ENCODE measurements at regions not wholly inside any gene's neighbourhood (a gene's known extent, or its start where the extent isn't known, plus 50 kb on each side); places are given as distances from the start of the nearest gene placed in this dataset.

- Histone ChIP-seq H4K20me1 (ENCODE audit: insufficient read depth, low read length, poor library complexity, severe bottlenecking) (no peaks in the 10 kb centered on the region), H3K9me3 (ENCODE audit: insufficient read depth, low read depth, low read length) (no peaks in the 10 kb centered on the region), H3K4me2 (ENCODE audit: low read depth, low read length, poor library complexity, severe bottlenecking) (no peak overlapping the region), H3K4me1 (ENCODE audit: insufficient read depth, low read length, poor library complexity, severe bottlenecking) (no peaks in the 10 kb centered on the region), H3K36me3 (ENCODE audit: insufficient read depth, low read length) (no peaks in the 10 kb centered on the region), H3K4me3 (ENCODE audit: low read length, poor library complexity, severe bottlenecking) (no peak overlapping the region), H3K79me2 (ENCODE audit: insufficient read depth, low read length) (no peaks in the 10 kb centered on the region), H3F3A (ENCODE audit: low read depth) (no peaks in the 10 kb centered on the region), H3K9ac (ENCODE audit: low read depth, low read length, poor library complexity, severe bottlenecking) (no peak overlapping the region), H3K27me3 (ENCODE audit: insufficient read depth, low read length, poor library complexity, severe bottlenecking) (no peaks in the 10 kb centered on the region), H2AFZ (ENCODE audit: low read length) (no peak overlapping the region), H3K9me2 (replicated peaks; ENCODE audit: low read depth, low read length) (no peaks in the 10 kb centered on the region)
- TF ChIP-seq EZH2phosphoT487 (IDR thresholded peaks at IDR 0.05; ENCODE audit: borderline replicate concordance) (no peak), CTCF (conservative IDR thresholded peaks at IDR 0.05; ENCODE audit: low read length) (no peak)
Measured at GRCh38 chr15:63444611-63445010, 59.8 kb upstream of the USP3 start.

- Histone ChIP-seq H3F3A (ENCODE audit: low read depth) (no peaks in the 10 kb centered on the region), H3K27me3 (ENCODE audit: insufficient read depth, low read length, poor library complexity, severe bottlenecking) (no peaks in the 10 kb centered on the region)
Measured at GRCh38 chr15:63446255-63446654, 58.1 kb upstream of the USP3 start.

GRCh38 chr15:63447017-63447676, 57.2 kb upstream of the USP3 start:
- H3F3A ChIP-seq (ENCODE audit: low read depth) = no peaks in the 10 kb centered on the region
- H3K4me3 ChIP-seq (ENCODE audit: low read length, poor library complexity, severe bottlenecking) = no peak overlapping the region
- no peak overlapping the region for H2AFZ ChIP-seq (ENCODE audit: low read length)
- no peaks in the 10 kb centered on the region for H3K79me2 ChIP-seq (ENCODE audit: insufficient read depth, low read length)
- no peaks in the 10 kb centered on the region for H3K27me3 ChIP-seq (ENCODE audit: insufficient read depth, low read length, poor library complexity, severe bottlenecking)
- no peak overlapping the region for H3K4me2 ChIP-seq (ENCODE audit: low read depth, low read length, poor library complexity, severe bottlenecking)
- no peaks in the 10 kb centered on the region for H3K9me2 ChIP-seq (replicated peaks; ENCODE audit: low read depth, low read length)
- TF ChIP-seq EZH2phosphoT487 (IDR thresholded peaks at IDR 0.05; ENCODE audit: borderline replicate concordance) (no peak), CTCF (conservative IDR thresholded peaks at IDR 0.05; ENCODE audit: low read length) (no peak)
- no peaks in the 10 kb centered on the region for H3K4me1 ChIP-seq (ENCODE audit: insufficient read depth, low read length, poor library complexity, severe bottlenecking)
- no peaks in the 10 kb centered on the region for H4K20me1 ChIP-seq (ENCODE audit: insufficient read depth, low read length, poor library complexity, severe bottlenecking)
- no peaks in the 10 kb centered on the region for H3K9me3 ChIP-seq (ENCODE audit: insufficient read depth, low read depth, low read length)
- no peaks in the 10 kb centered on the region for H3K36me3 ChIP-seq (ENCODE audit: insufficient read depth, low read length)
- H3K9ac ChIP-seq (ENCODE audit: low read depth, low read length, poor library complexity, severe bottlenecking) = no peak overlapping the region

More at GRCh38 chr15:63446255-63446654, 58.1 kb upstream of the USP3 start:
- Histone ChIP-seq H4K20me1 (ENCODE audit: insufficient read depth, low read length, poor library complexity, severe bottlenecking) (no peaks in the 10 kb centered on the region), H3K9me3 (ENCODE audit: insufficient read depth, low read depth, low read length) (no peaks in the 10 kb centered on the region), H3K9me2 (replicated peaks; ENCODE audit: low read depth, low read length) (no peaks in the 10 kb centered on the region), H2AFZ (ENCODE audit: low read length) (no peak overlapping the region), H3K4me1 (ENCODE audit: insufficient read depth, low read length, poor library complexity, severe bottlenecking) (no peaks in the 10 kb centered on the region), H3K36me3 (ENCODE audit: insufficient read depth, low read length) (no peaks in the 10 kb centered on the region), H3K9ac (ENCODE audit: low read depth, low read length, poor library complexity, severe bottlenecking) (no peak overlapping the region), H3K4me2 (ENCODE audit: low read depth, low read length, poor library complexity, severe bottlenecking) (no peak overlapping the region), H3K4me3 (ENCODE audit: low read length, poor library complexity, severe bottlenecking) (no peak overlapping the region), H3K79me2 (ENCODE audit: insufficient read depth, low read length) (no peaks in the 10 kb centered on the region)
- no peak for TF ChIP-seq EZH2phosphoT487 (IDR thresholded peaks at IDR 0.05; ENCODE audit: borderline replicate concordance)
- TF ChIP-seq CTCF (conservative IDR thresholded peaks at IDR 0.05; ENCODE audit: low read length) = no peak

Data from Loucy (cell line).